ENCODE measurements at regions not wholly inside any gene's neighbourhood (a gene's known extent, or its start where the extent isn't known, plus 50 kb on each side); places are given as distances from the start of the nearest gene placed in this dataset.

GRCh38 chr7:20864221-20864620 is 77.5 kb upstream of the SP8 start:
- no peak for DNase-seq (ENCODE audit: extremely low spot score, unreplicated experiment)
- no peaks in the 10 kb centered on the region for H3K9me3 Mint-ChIP-seq
- H3K36me3 Mint-ChIP-seq: no peaks in the 10 kb centered on the region
- H3K27me3 Mint-ChIP-seq: peaks cover 8% of the 10 kb centered on the region
- no peaks in the 10 kb centered on the region for H3K4me1 Mint-ChIP-seq (ENCODE audit: unreplicated experiment)
- no peak overlapping the region for H3K27ac Mint-ChIP-seq
- no peak for TF ChIP-seq CTCF (conservative IDR thresholded peaks at IDR 0.05)
- no peak overlapping the region for H3K4me3 Mint-ChIP-seq

- DNase-seq (ENCODE audit: extremely low spot score, unreplicated experiment): no peak
- Mint-ChIP-seq H3K4me3 (no peak overlapping the region), H3K27ac (no peak overlapping the region), H3K4me1 (ENCODE audit: unreplicated experiment) (no peaks in the 10 kb centered on the region), H3K9me3 (no peaks in the 10 kb centered on the region), H3K27me3 (peaks cover 8% of the 10 kb centered on the region), H3K36me3 (no peaks in the 10 kb centered on the region)
- no peak for TF ChIP-seq CTCF (conservative IDR thresholded peaks at IDR 0.05)
Measured at GRCh38 chr7:20865684-20866083, 79.0 kb upstream of the SP8 start.

GRCh38 chr7:20870977-20871376 is 84.3 kb upstream of the SP8 start:
- H3K4me3 Mint-ChIP-seq: no peak overlapping the region

GRCh38 chr7:20892776-20893175 is 106.1 kb upstream of the SP8 start:
- TF ChIP-seq CTCF (conservative IDR thresholded peaks at IDR 0.05): no peak
- no peaks in the 10 kb centered on the region for H3K27me3 Mint-ChIP-seq
- no peak for DNase-seq (ENCODE audit: extremely low spot score, unreplicated experiment)
- H3K27ac Mint-ChIP-seq: no peak overlapping the region
- no peaks in the 10 kb centered on the region for H3K4me1 Mint-ChIP-seq (ENCODE audit: unreplicated experiment)
- H3K36me3 Mint-ChIP-seq: no peaks in the 10 kb centered on the region
- H3K4me3 Mint-ChIP-seq: no peak overlapping the region
- H3K9me3 Mint-ChIP-seq: no peaks in the 10 kb centered on the region

More at GRCh38 chr7:20870977-20871376, 84.3 kb upstream of the SP8 start:
- H3K27me3 Mint-ChIP-seq: peaks cover 12% of the 10 kb centered on the region
- no peak for TF ChIP-seq CTCF (conservative IDR thresholded peaks at IDR 0.05)
- no peaks in the 10 kb centered on the region for H3K4me1 Mint-ChIP-seq (ENCODE audit: unreplicated experiment)
- no peaks in the 10 kb centered on the region for H3K36me3 Mint-ChIP-seq
- no peaks in the 10 kb centered on the region for H3K9me3 Mint-ChIP-seq
- no peak overlapping the region for H3K27ac Mint-ChIP-seq
- no peak for DNase-seq (ENCODE audit: extremely low spot score, unreplicated experiment)

- no peaks in the 10 kb centered on the region for H3K36me3 Mint-ChIP-seq
- no peak overlapping the region for H3K4me3 Mint-ChIP-seq
Measured at GRCh38 chr7:20894806-20895205, 108.1 kb upstream of the SP8 start.

More at GRCh38 chr7:20894806-20895205, 108.1 kb upstream of the SP8 start:
- H3K4me1 Mint-ChIP-seq (ENCODE audit: unreplicated experiment): no peaks in the 10 kb centered on the region
- H3K27me3 Mint-ChIP-seq: no peaks in the 10 kb centered on the region
- H3K27ac Mint-ChIP-seq: no peak overlapping the region
- no peaks in the 10 kb centered on the region for H3K9me3 Mint-ChIP-seq
- no peak for DNase-seq (ENCODE audit: extremely low spot score, unreplicated experiment)
- no peak for TF ChIP-seq CTCF (conservative IDR thresholded peaks at IDR 0.05)
